Epithelial cell of proximal tubule (primary cell): ENCODE measurements at regions not wholly inside any gene's neighbourhood (a gene's known extent, or its start where the extent isn't known, plus 50 kb on each side); places are given as distances from the start of the nearest gene placed in this dataset.

Source experiments
- DNase-seq: peaks from one replicate; pipeline ENCODE4 v3.0.0-alpha.2; 2011; ENCODE audit warnings: low read depth
- H3K4me3 ChIP-seq: 2 replicates; pipeline ENCODE4 v1.5.1; 2011; ENCODE audit warnings: low read depth, mild to moderate bottlenecking, low read length
- TF ChIP-seq, protein P1 (sequence below): conservative IDR thresholded peaks from 2 replicates; pipeline ENCODE4 v1.5.1; 2012; ENCODE audit warnings: low read depth, mild to moderate bottlenecking, low read length

DNA sequence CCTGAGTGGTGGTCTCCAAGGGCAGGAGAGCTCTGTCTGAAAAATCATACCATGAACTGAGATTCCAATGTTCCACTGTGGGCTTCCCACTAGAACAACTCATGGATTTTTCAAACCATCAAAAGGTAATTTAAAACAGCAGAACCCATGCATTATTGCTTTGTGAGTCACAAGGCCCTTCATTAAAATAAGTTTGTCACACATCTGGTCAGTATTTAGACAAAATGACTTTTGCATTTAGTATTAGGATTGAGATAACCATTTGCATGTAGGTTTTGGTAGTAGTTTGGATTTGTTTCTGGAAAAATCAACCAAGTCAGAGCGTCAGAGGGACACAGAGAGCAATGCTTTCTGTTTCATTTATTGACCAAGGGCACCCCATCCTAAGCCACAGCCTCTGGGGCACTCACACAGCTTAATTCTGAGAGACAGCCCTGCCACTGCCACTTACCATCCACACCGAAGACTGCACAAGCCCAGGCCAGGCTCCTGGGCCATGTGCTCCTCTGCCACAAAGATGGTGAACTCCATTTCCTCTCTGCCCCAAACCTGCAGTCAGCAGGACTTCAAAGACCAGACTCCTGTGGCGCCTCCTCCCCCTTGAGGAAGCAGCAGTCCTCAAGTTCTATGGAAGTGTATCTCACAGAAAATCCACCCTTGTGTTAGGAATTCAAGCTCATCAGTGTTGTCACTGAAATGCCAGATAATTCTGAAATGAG is 132.6 kb upstream of the DUSP10 start:
- no peak overlapping the region for H3K4me3 ChIP-seq
- DNase-seq: no peak
- TF ChIP-seq, protein P1, sequence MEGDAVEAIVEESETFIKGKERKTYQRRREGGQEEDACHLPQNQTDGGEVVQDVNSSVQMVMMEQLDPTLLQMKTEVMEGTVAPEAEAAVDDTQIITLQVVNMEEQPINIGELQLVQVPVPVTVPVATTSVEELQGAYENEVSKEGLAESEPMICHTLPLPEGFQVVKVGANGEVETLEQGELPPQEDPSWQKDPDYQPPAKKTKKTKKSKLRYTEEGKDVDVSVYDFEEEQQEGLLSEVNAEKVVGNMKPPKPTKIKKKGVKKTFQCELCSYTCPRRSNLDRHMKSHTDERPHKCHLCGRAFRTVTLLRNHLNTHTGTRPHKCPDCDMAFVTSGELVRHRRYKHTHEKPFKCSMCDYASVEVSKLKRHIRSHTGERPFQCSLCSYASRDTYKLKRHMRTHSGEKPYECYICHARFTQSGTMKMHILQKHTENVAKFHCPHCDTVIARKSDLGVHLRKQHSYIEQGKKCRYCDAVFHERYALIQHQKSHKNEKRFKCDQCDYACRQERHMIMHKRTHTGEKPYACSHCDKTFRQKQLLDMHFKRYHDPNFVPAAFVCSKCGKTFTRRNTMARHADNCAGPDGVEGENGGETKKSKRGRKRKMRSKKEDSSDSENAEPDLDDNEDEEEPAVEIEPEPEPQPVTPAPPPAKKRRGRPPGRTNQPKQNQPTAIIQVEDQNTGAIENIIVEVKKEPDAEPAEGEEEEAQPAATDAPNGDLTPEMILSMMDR: no peak

DNA sequence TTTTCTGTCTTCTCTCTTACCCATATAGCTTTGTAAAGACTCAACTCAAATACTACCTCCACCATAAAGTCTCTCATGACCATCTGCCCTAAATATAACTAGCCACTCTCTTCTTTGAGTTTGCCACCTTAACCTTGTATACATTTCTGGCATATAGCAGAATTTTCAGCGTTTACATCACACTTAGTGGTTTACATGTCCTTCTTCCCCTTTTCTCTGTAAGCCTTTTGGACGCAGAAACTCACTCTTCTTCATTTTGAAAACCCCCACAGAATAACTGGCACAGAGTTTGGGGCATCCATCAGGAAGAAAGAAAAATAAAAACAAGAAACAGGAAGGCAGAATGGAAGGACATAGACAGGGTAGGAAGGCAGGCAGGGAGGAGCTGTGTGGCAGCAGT is 131.8 kb upstream of the DUSP10 start:
- TF ChIP-seq, protein P1: no peak
- no peak for DNase-seq
- no peak overlapping the region for H3K4me3 ChIP-seq

DNA sequence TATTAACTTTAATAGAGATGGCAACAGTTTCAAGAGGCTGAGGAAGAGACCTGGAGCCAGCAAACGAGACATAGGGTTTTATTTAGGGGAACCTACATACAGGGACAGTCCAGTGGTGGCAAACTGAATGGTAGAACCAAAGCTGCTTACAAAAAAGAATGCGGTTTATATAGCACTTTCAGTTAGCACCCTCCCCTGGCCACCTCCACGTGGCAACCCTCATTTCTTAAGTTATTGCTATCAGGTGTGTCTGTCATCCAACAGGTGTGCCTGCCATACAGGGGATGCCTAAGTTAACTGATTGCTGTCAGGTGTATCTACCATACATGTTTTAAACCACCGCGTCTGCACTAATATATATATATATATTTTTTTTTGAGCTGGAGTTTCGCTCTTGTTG is 129.2 kb upstream of the DUSP10 start:
- no peak for DNase-seq
- H3K4me3 ChIP-seq: no peak overlapping the region
- TF ChIP-seq, protein P1: no peak

DNA sequence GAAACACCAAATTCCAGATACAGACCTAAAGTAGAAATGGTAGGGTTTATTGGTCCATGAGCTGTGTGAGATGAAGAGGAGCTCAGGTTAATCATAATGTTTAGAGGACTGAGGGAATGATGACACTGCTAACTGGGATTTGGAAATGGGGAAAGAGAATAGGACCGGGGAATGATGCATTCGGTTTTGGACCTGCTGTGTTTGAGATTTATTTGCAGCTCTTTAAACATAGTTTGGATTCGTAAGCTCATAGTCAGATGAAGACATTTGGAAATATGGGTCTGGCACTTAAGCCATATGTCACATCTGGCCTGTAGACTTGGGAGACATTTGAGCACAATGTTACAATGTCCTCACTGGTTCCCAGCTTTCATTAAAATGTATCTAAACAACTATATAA is 127.9 kb upstream of the DUSP10 start:
- TF ChIP-seq, protein P1: no peak
- H3K4me3 ChIP-seq: no peak overlapping the region
- DNase-seq: no peak

DNA sequence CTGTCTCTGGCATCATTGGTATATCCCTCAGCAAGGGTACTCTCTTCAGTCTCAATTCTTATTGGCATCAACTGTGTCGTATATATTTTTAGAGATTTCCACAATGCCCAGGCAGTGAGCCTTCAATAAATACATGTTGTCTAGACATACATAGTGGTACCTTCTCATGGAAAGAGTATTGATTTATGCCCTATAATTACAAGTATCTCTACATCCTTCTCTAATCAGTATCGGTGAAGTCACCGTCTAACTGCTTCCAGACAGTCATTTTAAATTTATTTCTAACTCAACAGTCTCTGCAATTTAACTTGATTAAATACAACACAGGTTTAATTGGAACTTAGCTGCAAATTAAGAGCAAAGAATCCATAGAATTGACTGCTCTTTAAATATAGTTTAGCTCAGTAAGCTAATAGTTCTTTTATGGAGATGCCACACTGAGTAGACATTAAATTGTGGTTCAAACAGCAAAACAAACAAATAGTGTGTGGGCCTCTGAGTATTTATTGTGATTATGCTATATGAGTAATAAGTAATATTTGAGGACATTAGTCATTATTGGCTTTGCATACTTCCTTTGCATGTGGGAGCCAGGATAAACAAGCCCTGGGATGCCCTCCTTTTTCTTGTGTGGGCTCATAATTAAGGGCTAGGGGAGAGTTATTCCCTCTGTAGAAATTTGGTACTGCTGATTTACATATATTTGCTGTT is 126.9 kb upstream of the DUSP10 start:
- H3K4me3 ChIP-seq: no peak overlapping the region

DNA sequence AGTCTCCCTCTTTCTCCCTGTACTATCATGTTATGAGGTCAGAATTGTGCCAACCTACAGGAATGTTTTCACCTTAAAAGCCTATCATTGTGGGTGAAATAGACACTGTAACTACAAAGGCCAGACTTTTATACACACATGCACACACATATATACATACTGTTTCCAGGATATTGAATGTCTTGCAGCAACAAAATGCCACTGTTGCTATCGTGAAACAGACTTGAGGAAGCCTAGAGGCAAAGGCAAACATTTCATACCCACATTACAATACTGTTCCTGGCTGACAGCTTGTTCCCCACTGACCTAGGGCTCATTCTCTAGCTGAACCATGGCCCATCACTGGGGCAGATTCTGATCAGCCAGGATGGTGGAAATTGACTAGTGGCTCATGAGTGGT is 125.1 kb upstream of the DUSP10 start:
- H3K4me3 ChIP-seq: no peak overlapping the region
- DNase-seq: no peak
- TF ChIP-seq, protein P1: no peak

More for the DNA sequence above, 126.9 kb upstream of the DUSP10 start:
- DNase-seq: no peak
- TF ChIP-seq, protein P1: no peak
